GM23338 (cell line): ENCODE measurements at regions not wholly inside any gene's neighbourhood (a gene's known extent, or its start where the extent isn't known, plus 50 kb on each side); places are given as distances from the start of the nearest gene placed in this dataset.

Experiments used
- ATAC-seq: fragments of 200-7000 bp; cut with Tn5 transposase; 3 replicates; pipeline ENCODE4 v1.9.1; 2020
- DNase-seq: peaks from one replicate; pipeline ENCODE4 v3.0.0-alpha.2; 2015; ENCODE audit warnings: low spot score
- H2AFZ ChIP-seq: fragments of 200-600 bp; sonication (generic); 2 replicates; pipeline ENCODE4 v1.8.0; 2016; ENCODE audit warnings: antibody characterized with exemption, mild to moderate bottlenecking, moderate library complexity
- H3F3A ChIP-seq: fragments of 200-600 bp; sonication (generic); replicated peaks from 2 replicates; pipeline ENCODE4 v1.8.0; 2017; ENCODE audit warnings: antibody characterized with exemption, mixed run types, low read depth
- H3K27ac ChIP-seq: fragments of 200-600 bp; sonication (generic); 2 replicates; pipeline ENCODE4 v1.6.1; 2016; ENCODE audit warnings: low read depth
- H3K27me3 ChIP-seq: fragments of 200-600 bp; sonication (generic); 2 replicates; pipeline ENCODE4 v1.8.0; 2016; ENCODE audit warnings: mild to moderate bottlenecking, mixed run types, moderate library complexity; ENCODE audit not compliant: insufficient read depth
- H3K36me3 ChIP-seq: fragments of 200-600 bp; sonication (generic); 2 replicates; pipeline ENCODE4 v1.8.0; 2016; ENCODE audit warnings: mild to moderate bottlenecking; ENCODE audit not compliant: insufficient read depth
- H3K4me1 ChIP-seq: fragments of 200-600 bp; sonication (generic); 2 replicates; pipeline ENCODE4 v1.8.0; 2016; ENCODE audit warnings: mild to moderate bottlenecking, moderate library complexity; ENCODE audit not compliant: insufficient read depth
- H3K4me2 ChIP-seq: fragments of 200-600 bp; sonication (generic); 2 replicates; pipeline ENCODE4 v1.7.1; 2017; ENCODE audit warnings: mixed run types
- H3K4me3 ChIP-seq: fragments of 200-600 bp; sonication (generic); 2 replicates; pipeline ENCODE4 v1.6.1; 2016; ENCODE audit warnings: mixed run types
- H3K79me2 ChIP-seq: fragments of 200-600 bp; sonication (generic); replicated peaks from 2 replicates; pipeline ENCODE4 v1.8.0; 2017; ENCODE audit warnings: mild to moderate bottlenecking; ENCODE audit not compliant: insufficient read depth
- H3K9me2 ChIP-seq: fragments of 200-600 bp; sonication (generic); 2 replicates; pipeline ENCODE4 v1.8.0; 2017; ENCODE audit not compliant: insufficient read depth
- H4K20me1 ChIP-seq: fragments of 200-600 bp; sonication (generic); replicated peaks from 2 replicates; pipeline ENCODE4 v1.8.0; 2017; ENCODE audit warnings: mild to moderate bottlenecking; ENCODE audit not compliant: insufficient read depth
- H3K27ac Mint-ChIP-seq: 2 replicates; pipeline ENCODE4 v1.8.0; 2020; ENCODE audit warnings: inconsistent platforms, mild to moderate bottlenecking, moderate library complexity, mixed read lengths
- H3K27me3 Mint-ChIP-seq: 3 replicates; pipeline ENCODE4 v1.8.0; 2022; ENCODE audit warnings: low read depth, mild to moderate bottlenecking, moderate library complexity, mixed read lengths, inconsistent platforms; ENCODE audit not compliant: insufficient read depth, poor library complexity
- H3K36me3 Mint-ChIP-seq: 3 replicates; pipeline ENCODE4 v1.8.0; 2021; ENCODE audit warnings: low read depth, mild to moderate bottlenecking, inconsistent platforms, moderate library complexity, mixed read lengths
- H3K4me1 Mint-ChIP-seq: 3 replicates; pipeline ENCODE4 v1.8.0; 2020; ENCODE audit warnings: mild to moderate bottlenecking, inconsistent platforms, mixed read lengths
- H3K4me3 Mint-ChIP-seq: 3 replicates; pipeline ENCODE4 v1.8.0; 2021; ENCODE audit warnings: moderate library complexity, mild to moderate bottlenecking, inconsistent platforms, mixed read lengths
- H3K9me3 Mint-ChIP-seq: 3 replicates; pipeline ENCODE4 v1.8.0; 2020; ENCODE audit warnings: moderate library complexity, mild to moderate bottlenecking, inconsistent platforms, mixed read lengths
- CREB1 ChIP-seq: fragments of 250-450 bp; sonication (Bioruptor Pico); IDR thresholded peaks from 2 replicates; pipeline ENCODE4 v1.5.0; 2020; ENCODE audit warnings: low read depth, mild to moderate bottlenecking, moderate library complexity
- ETS1 ChIP-seq: IDR thresholded peaks from 2 replicates; pipeline ENCODE4 v1.6.1; 2016; ENCODE audit warnings: antibody characterized with exemption
- EZH2 ChIP-seq: fragments of 200-600 bp; sonication (generic); IDR thresholded peaks from one replicate; pipeline ENCODE4 v1.8.0; 2017; ENCODE audit warnings: antibody characterized with exemption, mild to moderate bottlenecking, low read depth; ENCODE audit not compliant: unreplicated experiment
- EZH2phosphoT487 ChIP-seq: fragments of 200-600 bp; sonication (generic); IDR thresholded peaks from one replicate; pipeline ENCODE4 v1.8.1; 2018; ENCODE audit warnings: antibody characterized with exemption; ENCODE audit not compliant: unreplicated experiment
- JUNB ChIP-seq: IDR thresholded peaks from one replicate; pipeline ENCODE4 v1.6.1; 2016; ENCODE audit warnings: antibody characterized with exemption; ENCODE audit not compliant: unreplicated experiment
- NANOG ChIP-seq: IDR thresholded peaks from 2 replicates; pipeline ENCODE4 v1.6.1; 2016; ENCODE audit warnings: antibody characterized with exemption, borderline replicate concordance
- POLR2AphosphoS5 ChIP-seq: IDR thresholded peaks from 2 replicates; pipeline ENCODE4 v1.6.1; 2016; ENCODE audit warnings: antibody characterized with exemption, low read depth
- STAT1 ChIP-seq: IDR thresholded peaks from one replicate; pipeline ENCODE4 v1.6.1; 2016; ENCODE audit warnings: antibody characterized with exemption; ENCODE audit not compliant: unreplicated experiment
- ZNF114 ChIP-seq: fragments of 250-450 bp; sonication (Bioruptor Pico); IDR thresholded peaks from 2 replicates; pipeline ENCODE4 v1.5.0; 2020; ENCODE audit warnings: mild to moderate bottlenecking, moderate library complexity
- ZNF331 ChIP-seq: fragments of 250-450 bp; sonication (Bioruptor Pico); IDR thresholded peaks from 2 replicates; pipeline ENCODE4 v1.5.0; 2020; ENCODE audit warnings: low read depth, mild to moderate bottlenecking, moderate library complexity
- TF ChIP-seq, protein P1 (sequence below): fragments of 250-450 bp; sonication (Bioruptor Pico); IDR thresholded peaks from 2 replicates; pipeline ENCODE4 v1.5.0; 2020; ENCODE audit warnings: mild to moderate bottlenecking, moderate library complexity
- TF ChIP-seq, protein P2 (sequence below): IDR thresholded peaks from one replicate; pipeline ENCODE4 v1.6.1; 2018; ENCODE audit warnings: antibody characterized with exemption; ENCODE audit not compliant: unreplicated experiment
- TF ChIP-seq, protein P3 (sequence below), 2 experiments: fragments of 200-600 bp in 1 of 2; sonication (generic) in 1 of 2; conservative IDR thresholded peaks; 2 replicates each; pipeline versions ENCODE4 v1.5.1 to v1.6.1; 2016 to 2017; ENCODE audit warnings: antibody characterized with exemption in 2 of 2, low read depth in 2 of 2, mild to moderate bottlenecking in 2 of 2, moderate library complexity in 1 of 2

GRCh38 chr14:76585616-76586015, 175.7 kb upstream of the VASH1 start:
- no peaks in the 10 kb centered on the region for H3K27me3 ChIP-seq
- no peak for DNase-seq
- no peak for ATAC-seq
- Mint-ChIP-seq H3K9me3 (peaks cover 8% of the 10 kb centered on the region; the same call in 2 of the 3 replicates), H3K27me3 (peaks cover 6% of the 10 kb centered on the region), H3K27ac (no peak overlapping the region), H3K36me3 (no peaks in the 10 kb centered on the region), H3K4me1 (no peaks in the 10 kb centered on the region), H3K4me3 (no peak overlapping the region)
- H3K4me1 ChIP-seq: no peaks in the 10 kb centered on the region
- H3K4me2 ChIP-seq: no peak overlapping the region
- no peak overlapping the region for H3K27ac ChIP-seq
- no peaks in the 10 kb centered on the region for H3K9me2 ChIP-seq
- no peaks in the 10 kb centered on the region for H3K36me3 ChIP-seq
- H3F3A ChIP-seq: no peaks in the 10 kb centered on the region
- H3K79me2 ChIP-seq: no peaks in the 10 kb centered on the region
- no peak overlapping the region for H3K4me3 ChIP-seq
- no peaks in the 10 kb centered on the region for H4K20me1 ChIP-seq
- H2AFZ ChIP-seq: no peak overlapping the region
- TF ChIP-seq CREB1 (CRISPR knock-in tag): no peak
- TF ChIP-seq ZNF331 (CRISPR knock-in tag): no peak
- no peak for TF ChIP-seq STAT1
- TF ChIP-seq NANOG: no peak
- TF ChIP-seq, protein P1, sequence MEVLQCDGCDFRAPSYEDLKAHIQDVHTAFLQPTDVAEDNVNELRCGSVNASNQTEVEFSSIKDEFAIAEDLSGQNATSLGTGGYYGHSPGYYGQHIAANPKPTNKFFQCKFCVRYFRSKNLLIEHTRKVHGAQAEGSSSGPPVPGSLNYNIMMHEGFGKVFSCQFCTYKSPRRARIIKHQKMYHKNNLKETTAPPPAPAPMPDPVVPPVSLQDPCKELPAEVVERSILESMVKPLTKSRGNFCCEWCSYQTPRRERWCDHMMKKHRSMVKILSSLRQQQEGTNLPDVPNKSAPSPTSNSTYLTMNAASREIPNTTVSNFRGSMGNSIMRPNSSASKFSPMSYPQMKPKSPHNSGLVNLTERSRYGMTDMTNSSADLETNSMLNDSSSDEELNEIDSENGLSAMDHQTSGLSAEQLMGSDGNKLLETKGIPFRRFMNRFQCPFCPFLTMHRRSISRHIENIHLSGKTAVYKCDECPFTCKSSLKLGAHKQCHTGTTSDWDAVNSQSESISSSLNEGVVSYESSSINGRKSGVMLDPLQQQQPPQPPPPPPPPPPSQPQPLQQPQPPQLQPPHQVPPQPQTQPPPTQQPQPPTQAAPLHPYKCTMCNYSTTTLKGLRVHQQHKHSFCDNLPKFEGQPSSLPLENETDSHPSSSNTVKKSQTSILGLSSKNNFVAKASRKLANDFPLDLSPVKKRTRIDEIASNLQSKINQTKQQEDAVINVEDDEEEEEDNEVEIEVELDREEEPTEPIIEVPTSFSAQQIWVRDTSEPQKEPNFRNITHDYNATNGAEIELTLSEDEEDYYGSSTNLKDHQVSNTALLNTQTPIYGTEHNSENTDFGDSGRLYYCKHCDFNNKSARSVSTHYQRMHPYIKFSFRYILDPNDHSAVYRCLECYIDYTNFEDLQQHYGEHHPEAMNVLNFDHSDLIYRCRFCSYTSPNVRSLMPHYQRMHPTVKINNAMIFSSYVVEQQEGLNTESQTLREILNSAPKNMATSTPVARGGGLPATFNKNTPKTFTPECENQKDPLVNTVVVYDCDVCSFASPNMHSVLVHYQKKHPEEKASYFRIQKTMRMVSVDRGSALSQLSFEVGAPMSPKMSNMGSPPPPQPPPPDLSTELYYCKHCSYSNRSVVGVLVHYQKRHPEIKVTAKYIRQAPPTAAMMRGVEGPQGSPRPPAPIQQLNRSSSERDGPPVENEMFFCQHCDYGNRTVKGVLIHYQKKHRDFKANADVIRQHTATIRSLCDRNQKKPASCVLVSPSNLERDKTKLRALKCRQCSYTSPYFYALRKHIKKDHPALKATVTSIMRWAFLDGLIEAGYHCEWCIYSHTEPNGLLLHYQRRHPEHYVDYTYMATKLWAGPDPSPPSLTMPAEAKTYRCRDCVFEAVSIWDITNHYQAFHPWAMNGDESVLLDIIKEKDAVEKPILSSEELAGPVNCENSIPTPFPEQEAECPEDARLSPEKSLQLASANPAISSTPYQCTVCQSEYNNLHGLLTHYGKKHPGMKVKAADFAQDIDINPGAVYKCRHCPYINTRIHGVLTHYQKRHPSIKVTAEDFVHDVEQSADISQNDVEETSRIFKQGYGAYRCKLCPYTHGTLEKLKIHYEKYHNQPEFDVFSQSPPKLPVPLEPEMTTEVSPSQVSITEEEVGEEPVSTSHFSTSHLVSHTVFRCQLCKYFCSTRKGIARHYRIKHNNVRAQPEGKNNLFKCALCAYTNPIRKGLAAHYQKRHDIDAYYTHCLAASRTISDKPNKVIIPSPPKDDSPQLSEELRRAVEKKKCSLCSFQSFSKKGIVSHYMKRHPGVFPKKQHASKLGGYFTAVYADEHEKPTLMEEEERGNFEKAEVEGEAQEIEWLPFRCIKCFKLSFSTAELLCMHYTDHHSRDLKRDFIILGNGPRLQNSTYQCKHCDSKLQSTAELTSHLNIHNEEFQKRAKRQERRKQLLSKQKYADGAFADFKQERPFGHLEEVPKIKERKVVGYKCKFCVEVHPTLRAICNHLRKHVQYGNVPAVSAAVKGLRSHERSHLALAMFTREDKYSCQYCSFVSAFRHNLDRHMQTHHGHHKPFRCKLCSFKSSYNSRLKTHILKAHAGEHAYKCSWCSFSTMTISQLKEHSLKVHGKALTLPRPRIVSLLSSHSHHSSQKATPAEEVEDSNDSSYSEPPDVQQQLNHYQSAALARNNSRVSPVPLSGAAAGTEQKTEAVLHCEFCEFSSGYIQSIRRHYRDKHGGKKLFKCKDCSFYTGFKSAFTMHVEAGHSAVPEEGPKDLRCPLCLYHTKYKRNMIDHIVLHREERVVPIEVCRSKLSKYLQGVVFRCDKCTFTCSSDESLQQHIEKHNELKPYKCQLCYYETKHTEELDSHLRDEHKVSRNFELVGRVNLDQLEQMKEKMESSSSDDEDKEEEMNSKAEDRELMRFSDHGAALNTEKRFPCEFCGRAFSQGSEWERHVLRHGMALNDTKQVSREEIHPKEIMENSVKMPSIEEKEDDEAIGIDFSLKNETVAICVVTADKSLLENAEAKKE (CRISPR knock-in tag): no peak
- TF ChIP-seq ZNF114 (CRISPR knock-in tag): no peak
- TF ChIP-seq JUNB: no peak
- TF ChIP-seq, protein P2, sequence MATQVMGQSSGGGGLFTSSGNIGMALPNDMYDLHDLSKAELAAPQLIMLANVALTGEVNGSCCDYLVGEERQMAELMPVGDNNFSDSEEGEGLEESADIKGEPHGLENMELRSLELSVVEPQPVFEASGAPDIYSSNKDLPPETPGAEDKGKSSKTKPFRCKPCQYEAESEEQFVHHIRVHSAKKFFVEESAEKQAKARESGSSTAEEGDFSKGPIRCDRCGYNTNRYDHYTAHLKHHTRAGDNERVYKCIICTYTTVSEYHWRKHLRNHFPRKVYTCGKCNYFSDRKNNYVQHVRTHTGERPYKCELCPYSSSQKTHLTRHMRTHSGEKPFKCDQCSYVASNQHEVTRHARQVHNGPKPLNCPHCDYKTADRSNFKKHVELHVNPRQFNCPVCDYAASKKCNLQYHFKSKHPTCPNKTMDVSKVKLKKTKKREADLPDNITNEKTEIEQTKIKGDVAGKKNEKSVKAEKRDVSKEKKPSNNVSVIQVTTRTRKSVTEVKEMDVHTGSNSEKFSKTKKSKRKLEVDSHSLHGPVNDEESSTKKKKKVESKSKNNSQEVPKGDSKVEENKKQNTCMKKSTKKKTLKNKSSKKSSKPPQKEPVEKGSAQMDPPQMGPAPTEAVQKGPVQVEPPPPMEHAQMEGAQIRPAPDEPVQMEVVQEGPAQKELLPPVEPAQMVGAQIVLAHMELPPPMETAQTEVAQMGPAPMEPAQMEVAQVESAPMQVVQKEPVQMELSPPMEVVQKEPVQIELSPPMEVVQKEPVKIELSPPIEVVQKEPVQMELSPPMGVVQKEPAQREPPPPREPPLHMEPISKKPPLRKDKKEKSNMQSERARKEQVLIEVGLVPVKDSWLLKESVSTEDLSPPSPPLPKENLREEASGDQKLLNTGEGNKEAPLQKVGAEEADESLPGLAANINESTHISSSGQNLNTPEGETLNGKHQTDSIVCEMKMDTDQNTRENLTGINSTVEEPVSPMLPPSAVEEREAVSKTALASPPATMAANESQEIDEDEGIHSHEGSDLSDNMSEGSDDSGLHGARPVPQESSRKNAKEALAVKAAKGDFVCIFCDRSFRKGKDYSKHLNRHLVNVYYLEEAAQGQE: no peak
- TF ChIP-seq ETS1: no peak
- TF ChIP-seq EZH2phosphoT487: no peak
- no peak for TF ChIP-seq EZH2
- no peak for TF ChIP-seq POLR2AphosphoS5
- TF ChIP-seq, protein P3, sequence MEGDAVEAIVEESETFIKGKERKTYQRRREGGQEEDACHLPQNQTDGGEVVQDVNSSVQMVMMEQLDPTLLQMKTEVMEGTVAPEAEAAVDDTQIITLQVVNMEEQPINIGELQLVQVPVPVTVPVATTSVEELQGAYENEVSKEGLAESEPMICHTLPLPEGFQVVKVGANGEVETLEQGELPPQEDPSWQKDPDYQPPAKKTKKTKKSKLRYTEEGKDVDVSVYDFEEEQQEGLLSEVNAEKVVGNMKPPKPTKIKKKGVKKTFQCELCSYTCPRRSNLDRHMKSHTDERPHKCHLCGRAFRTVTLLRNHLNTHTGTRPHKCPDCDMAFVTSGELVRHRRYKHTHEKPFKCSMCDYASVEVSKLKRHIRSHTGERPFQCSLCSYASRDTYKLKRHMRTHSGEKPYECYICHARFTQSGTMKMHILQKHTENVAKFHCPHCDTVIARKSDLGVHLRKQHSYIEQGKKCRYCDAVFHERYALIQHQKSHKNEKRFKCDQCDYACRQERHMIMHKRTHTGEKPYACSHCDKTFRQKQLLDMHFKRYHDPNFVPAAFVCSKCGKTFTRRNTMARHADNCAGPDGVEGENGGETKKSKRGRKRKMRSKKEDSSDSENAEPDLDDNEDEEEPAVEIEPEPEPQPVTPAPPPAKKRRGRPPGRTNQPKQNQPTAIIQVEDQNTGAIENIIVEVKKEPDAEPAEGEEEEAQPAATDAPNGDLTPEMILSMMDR (conservative IDR thresholded peaks at IDR 0.05; ENCODE audit: low read depth in 2 of 2): no peak
